ENCODE measurements at regions not wholly inside any gene's neighbourhood (a gene's known extent, or its start where the extent isn't known, plus 50 kb on each side); places are given as distances from the start of the nearest gene placed in this dataset.

DNA sequence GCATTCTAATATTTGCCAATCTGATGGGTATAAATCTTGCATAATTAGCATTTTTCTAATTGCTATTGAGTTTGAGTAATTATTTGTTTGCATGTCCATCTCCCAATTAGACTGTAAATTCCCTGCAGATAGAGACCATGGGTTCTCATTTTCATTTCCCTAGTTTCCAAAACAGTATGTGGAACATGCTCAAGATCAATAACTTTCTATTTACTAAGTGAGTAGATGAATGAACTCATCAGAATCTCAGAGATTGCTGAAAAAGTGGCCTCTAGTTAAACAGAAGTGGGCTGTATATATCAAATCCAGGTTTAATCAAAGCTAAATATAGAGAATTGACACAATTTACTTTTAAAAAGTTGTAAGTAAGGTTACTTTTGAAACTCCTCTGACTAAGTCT is 138.0 kb upstream of the PGR start (continued):
- TF ChIP-seq PRDM15 (CRISPR knock-in tag; IDR thresholded peaks at IDR 0.05), result no peak
- no peak for TF ChIP-seq CBFB (CRISPR knock-in tag; IDR thresholded peaks at IDR 0.05; ENCODE audit: low read depth)
- TF ChIP-seq, protein P1, sequence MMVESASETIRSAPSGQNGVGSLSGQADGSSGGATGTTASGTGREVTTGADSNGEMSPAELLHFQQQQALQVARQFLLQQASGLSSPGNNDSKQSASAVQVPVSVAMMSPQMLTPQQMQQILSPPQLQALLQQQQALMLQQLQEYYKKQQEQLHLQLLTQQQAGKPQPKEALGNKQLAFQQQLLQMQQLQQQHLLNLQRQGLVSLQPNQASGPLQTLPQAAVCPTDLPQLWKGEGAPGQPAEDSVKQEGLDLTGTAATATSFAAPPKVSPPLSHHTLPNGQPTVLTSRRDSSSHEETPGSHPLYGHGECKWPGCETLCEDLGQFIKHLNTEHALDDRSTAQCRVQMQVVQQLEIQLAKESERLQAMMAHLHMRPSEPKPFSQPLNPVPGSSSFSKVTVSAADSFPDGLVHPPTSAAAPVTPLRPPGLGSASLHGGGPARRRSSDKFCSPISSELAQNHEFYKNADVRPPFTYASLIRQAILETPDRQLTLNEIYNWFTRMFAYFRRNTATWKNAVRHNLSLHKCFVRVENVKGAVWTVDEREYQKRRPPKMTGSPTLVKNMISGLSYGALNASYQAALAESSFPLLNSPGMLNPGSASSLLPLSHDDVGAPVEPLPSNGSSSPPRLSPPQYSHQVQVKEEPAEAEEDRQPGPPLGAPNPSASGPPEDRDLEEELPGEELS (CRISPR knock-in tag; IDR thresholded peaks at IDR 0.05), result no peak
- TF ChIP-seq JUN (CRISPR knock-in tag; IDR thresholded peaks at IDR 0.05), result no peak

DNA sequence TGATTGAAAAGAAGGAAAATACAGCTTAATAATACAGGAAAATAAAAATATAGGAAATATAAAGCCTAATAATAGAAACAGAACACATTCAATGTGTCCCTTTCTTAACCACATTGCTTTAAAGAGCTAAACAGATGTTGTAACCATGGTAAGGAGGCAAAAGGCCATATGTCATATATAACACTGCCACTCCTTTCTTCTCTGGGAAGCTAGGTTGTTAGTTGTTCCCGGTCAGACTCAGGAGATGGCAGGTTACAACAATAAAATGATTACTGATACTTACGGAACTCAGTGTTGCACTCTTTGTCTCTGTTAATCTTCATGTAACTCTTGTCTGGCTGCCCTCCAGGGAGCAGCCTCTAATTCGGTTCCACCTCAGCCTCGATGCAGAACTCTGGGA is 134.7 kb upstream of the PGR start:
- Mint-ChIP-seq H3K27me3 (ENCODE audit: low read depth) (no peaks in the 10 kb centered on the region), H3K36me3 (no peaks in the 10 kb centered on the region), H3K9me3 (no peaks in the 10 kb centered on the region), H3K4me3 (no peak overlapping the region), H3K4me1 (no peaks in the 10 kb centered on the region), H3K27ac (no peak overlapping the region)
- peak; percentile 17; the same call in 1 of the 2 replicates for TF ChIP-seq HMGA2 (CRISPR knock-in tag; IDR thresholded peaks at IDR 0.05)
- TF ChIP-seq, protein P2, sequence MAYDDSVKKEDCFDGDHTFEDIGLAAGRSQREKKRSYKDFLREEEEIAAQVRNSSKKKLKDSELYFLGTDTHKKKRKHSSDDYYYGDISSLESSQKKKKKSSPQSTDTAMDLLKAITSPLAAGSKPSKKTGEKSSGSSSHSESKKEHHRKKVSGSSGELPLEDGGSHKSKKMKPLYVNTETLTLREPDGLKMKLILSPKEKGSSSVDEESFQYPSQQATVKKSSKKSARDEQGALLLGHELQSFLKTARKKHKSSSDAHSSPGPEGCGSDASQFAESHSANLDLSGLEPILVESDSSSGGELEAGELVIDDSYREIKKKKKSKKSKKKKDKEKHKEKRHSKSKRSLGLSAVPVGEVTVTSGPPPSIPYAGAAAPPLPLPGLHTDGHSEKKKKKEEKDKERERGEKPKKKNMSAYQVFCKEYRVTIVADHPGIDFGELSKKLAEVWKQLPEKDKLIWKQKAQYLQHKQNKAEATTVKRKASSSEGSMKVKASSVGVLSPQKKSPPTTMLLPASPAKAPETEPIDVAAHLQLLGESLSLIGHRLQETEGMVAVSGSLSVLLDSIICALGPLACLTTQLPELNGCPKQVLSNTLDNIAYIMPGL (CRISPR knock-in tag; IDR thresholded peaks at IDR 0.05), result no peak
- TF ChIP-seq, protein P3, sequence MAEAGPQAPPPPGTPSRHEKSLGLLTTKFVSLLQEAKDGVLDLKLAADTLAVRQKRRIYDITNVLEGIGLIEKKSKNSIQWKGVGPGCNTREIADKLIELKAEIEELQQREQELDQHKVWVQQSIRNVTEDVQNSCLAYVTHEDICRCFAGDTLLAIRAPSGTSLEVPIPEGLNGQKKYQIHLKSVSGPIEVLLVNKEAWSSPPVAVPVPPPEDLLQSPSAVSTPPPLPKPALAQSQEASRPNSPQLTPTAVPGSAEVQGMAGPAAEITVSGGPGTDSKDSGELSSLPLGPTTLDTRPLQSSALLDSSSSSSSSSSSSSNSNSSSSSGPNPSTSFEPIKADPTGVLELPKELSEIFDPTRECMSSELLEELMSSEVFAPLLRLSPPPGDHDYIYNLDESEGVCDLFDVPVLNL (CRISPR knock-in tag; IDR thresholded peaks at IDR 0.05; ENCODE audit: borderline replicate concordance, low read depth), result no peak
- TF ChIP-seq NR1H2 (CRISPR knock-in tag; IDR thresholded peaks at IDR 0.05), result no peak
- ChIA-PET CTCF (interaction anchor here (0.9 kb wide), 1 partner anchor 8 kb away, joined by 4 read pairs; no protein-coding TSS in a partner anchor), POLR2A (no interaction called here)
- ATAC-seq (no peak), DNase-seq (ENCODE audit: low spot score) (no peak)

- Mint-ChIP-seq H3K9me3 (no peaks in the 10 kb centered on the region), H3K27me3 (ENCODE audit: low read depth) (no peaks in the 10 kb centered on the region), H3K4me3 (no peak overlapping the region), H3K27ac (no peak overlapping the region), H3K4me1 (no peaks in the 10 kb centered on the region), H3K36me3 (no peaks in the 10 kb centered on the region)
- CTCF ChIA-PET, result no interaction called here
- POLR2A ChIA-PET, result no interaction called here
- TF ChIP-seq CTCF (IDR thresholded peaks at IDR 0.05) (no peak), ZMAT4 (CRISPR knock-in tag; IDR thresholded peaks at IDR 0.05) (no peak), IRF2 (CRISPR knock-in tag; IDR thresholded peaks at IDR 0.05; ENCODE audit: borderline replicate concordance, low read depth) (no peak)
- TF ChIP-seq, protein P4, sequence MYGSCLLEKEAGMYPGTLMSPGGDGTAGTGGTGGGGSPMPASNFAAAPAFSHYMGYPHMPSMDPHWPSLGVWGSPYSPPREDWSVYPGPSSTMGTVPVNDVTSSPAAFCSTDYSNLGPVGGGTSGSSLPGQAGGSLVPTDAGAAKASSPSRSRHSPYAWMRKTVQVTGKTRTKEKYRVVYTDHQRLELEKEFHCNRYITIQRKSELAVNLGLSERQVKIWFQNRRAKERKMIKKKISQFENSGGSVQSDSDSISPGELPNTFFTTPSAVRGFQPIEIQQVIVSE (CRISPR knock-in tag; IDR thresholded peaks at IDR 0.05; ENCODE audit: borderline replicate concordance), result no peak
- ATAC-seq (no peak), DNase-seq (ENCODE audit: low spot score) (no peak)
Observed at GRCh38 chr11:101262995-101263394, 133.4 kb upstream of the PGR start.

Measured in WTC11 (cell line).